Testis (tissue), 2 donors: ENCODE measurements at regions not wholly inside any gene's neighbourhood (a gene's known extent, or its start where the extent isn't known, plus 50 kb on each side); places are given as distances from the start of the nearest gene placed in this dataset.

Source experiments
- CTCF ChIP-seq, 3 experiments: fragments of 450-650 bp in 2 of 3; fragments of 200-600 bp in 1 of 3; sonication (generic) in 1 of 3; IDR thresholded peaks; one replicate each; pipeline ENCODE4 v1.5.1; 2016 to 2019; ENCODE audit warnings: antibody characterized with exemption in 3 of 3, mild to moderate bottlenecking in 2 of 3, moderate library complexity in 1 of 3
- POLR2A ChIP-seq: fragments of 450-650 bp; IDR thresholded peaks from one replicate; pipeline ENCODE4 v1.6.1; 2017; ENCODE audit warnings: antibody characterized with exemption, mild to moderate bottlenecking, moderate library complexity

DNA sequence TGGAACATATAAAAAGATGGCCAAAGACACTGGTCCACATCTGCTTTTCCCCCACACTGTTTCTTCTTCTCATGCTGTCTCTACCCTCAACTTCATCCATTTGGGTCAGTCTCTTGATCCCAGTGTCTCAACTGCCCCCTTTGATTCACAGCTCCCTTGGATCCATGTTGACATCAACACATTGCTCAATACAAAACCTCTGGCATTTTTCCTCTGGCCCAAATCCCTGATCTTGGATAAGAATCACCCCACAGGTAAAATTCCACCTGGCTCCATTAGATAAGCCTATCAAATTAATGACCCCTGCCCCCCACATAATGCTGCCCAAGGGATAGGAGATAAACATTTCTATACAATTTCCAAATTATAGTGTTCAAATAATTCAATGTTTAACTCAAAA lies 229.8 kb downstream of the TLE1 start:
- TF ChIP-seq POLR2A (no peak), CTCF (IDR thresholded peaks at IDR 0.05) (no peak)
